Mononuclear cell (primary cell): ENCODE measurements at regions not wholly inside any gene's neighbourhood (a gene's known extent, or its start where the extent isn't known, plus 50 kb on each side); places are given as distances from the start of the nearest gene placed in this dataset.
"Not testable (repeated sequence)": the region's sequence is repeated elsewhere in the genome, so short reads cannot be mapped to it uniquely, and the experiment has no call there.

ENCODE experiments used
- H3K27me3 ChIP-seq: 2 replicates; pipeline ENCODE4 v1.6.0; 2011; ENCODE audit warnings: low read length, control low read depth; ENCODE audit not compliant: insufficient read depth
- H3K4me1 ChIP-seq: 2 replicates; pipeline ENCODE4 v1.5.1; 2011; ENCODE audit warnings: mild to moderate bottlenecking, low read length, control low read depth; ENCODE audit not compliant: insufficient read depth
- H3K4me3 ChIP-seq: 2 replicates; pipeline ENCODE4 v1.5.1; 2011; ENCODE audit warnings: mild to moderate bottlenecking, low read length, moderate library complexity
- H3K9me3 ChIP-seq: 2 replicates; pipeline ENCODE4 v1.5.1; 2011; ENCODE audit warnings: low read depth, mild to moderate bottlenecking, control low read depth, low read length

GRCh38 chr12:65744236-65744840, 79.9 kb upstream of the HMGA2 start:
- H3K9me3 ChIP-seq, H3K4me3 ChIP-seq: not testable (repeated sequence)
- Histone ChIP-seq H3K4me1 (peaks cover 11% of the 10 kb centered on the region), H3K27me3 (peaks cover 27% of the 10 kb centered on the region)

- Histone ChIP-seq H3K27me3 (peaks cover 21% of the 10 kb centered on the region), H3K4me1 (no peaks in the 10 kb centered on the region), H3K9me3 (no peaks in the 10 kb centered on the region), H3K4me3 (no peak overlapping the region)
These were observed 76.9 kb upstream of the HMGA2 start for GRCh38 chr12:65747338-65747737.

- Histone ChIP-seq H3K9me3 (no peaks in the 10 kb centered on the region), H3K27me3 (peaks cover 12% of the 10 kb centered on the region), H3K4me1 (no peaks in the 10 kb centered on the region), H3K4me3 (no peak overlapping the region)
These were observed 76.0 kb upstream of the HMGA2 start for GRCh38 chr12:65748332-65748731.

GRCh38 chr12:65754290-65754689, 70.0 kb upstream of the HMGA2 start:
- H3K27me3 ChIP-seq, result no peaks in the 10 kb centered on the region
- H3K4me1 ChIP-seq, result no peaks in the 10 kb centered on the region
- H3K9me3 ChIP-seq, result no peaks in the 10 kb centered on the region
- H3K4me3 ChIP-seq, result no peak overlapping the region

- no peaks in the 10 kb centered on the region for H3K4me1 ChIP-seq
- no peaks in the 10 kb centered on the region for H3K9me3 ChIP-seq
- H3K27me3 ChIP-seq, result no peaks in the 10 kb centered on the region
- H3K4me3 ChIP-seq, result no peak overlapping the region
These were observed 69.3 kb upstream of the HMGA2 start for GRCh38 chr12:65754744-65755595.

GRCh38 chr12:65755596-65755978, 68.7 kb upstream of the HMGA2 start:
- Histone ChIP-seq H3K9me3 (no peaks in the 10 kb centered on the region), H3K4me1 (no peaks in the 10 kb centered on the region), H3K4me3 (no peak overlapping the region), H3K27me3 (no peaks in the 10 kb centered on the region)

- Histone ChIP-seq H3K27me3 (no peaks in the 10 kb centered on the region), H3K4me3 (no peak overlapping the region), H3K4me1 (no peaks in the 10 kb centered on the region), H3K9me3 (no peaks in the 10 kb centered on the region)
These were observed 68.0 kb upstream of the HMGA2 start for GRCh38 chr12:65756267-65756666.

GRCh38 chr12:65756956-65757511, 67.2 kb upstream of the HMGA2 start:
- no peaks in the 10 kb centered on the region for H3K9me3 ChIP-seq
- H3K4me1 ChIP-seq, result no peaks in the 10 kb centered on the region
- no peak overlapping the region for H3K4me3 ChIP-seq
- no peaks in the 10 kb centered on the region for H3K27me3 ChIP-seq

- Histone ChIP-seq H3K27me3 (no peaks in the 10 kb centered on the region), H3K9me3 (no peaks in the 10 kb centered on the region), H3K4me3 (no peak overlapping the region), H3K4me1 (no peaks in the 10 kb centered on the region)
These were observed 65.9 kb upstream of the HMGA2 start for GRCh38 chr12:65758401-65758800.

GRCh38 chr12:65759735-65760134, 64.5 kb upstream of the HMGA2 start:
- H3K4me1 ChIP-seq, result no peaks in the 10 kb centered on the region
- H3K9me3 ChIP-seq, result no peaks in the 10 kb centered on the region
- no peaks in the 10 kb centered on the region for H3K27me3 ChIP-seq
- no peak overlapping the region for H3K4me3 ChIP-seq

- Histone ChIP-seq H3K4me1 (no peaks in the 10 kb centered on the region), H3K27me3 (no peaks in the 10 kb centered on the region), H3K9me3 (no peaks in the 10 kb centered on the region), H3K4me3 (no peak overlapping the region)
These were observed 63.0 kb upstream of the HMGA2 start for GRCh38 chr12:65761301-65761700.

GRCh38 chr12:65764325-65764724, 60.0 kb upstream of the HMGA2 start:
- no peaks in the 10 kb centered on the region for H3K27me3 ChIP-seq
- H3K4me1 ChIP-seq, result no peaks in the 10 kb centered on the region
- no peak overlapping the region for H3K4me3 ChIP-seq
- no peaks in the 10 kb centered on the region for H3K9me3 ChIP-seq

GRCh38 chr12:65765436-65765813, 58.9 kb upstream of the HMGA2 start:
- H3K4me1 ChIP-seq, result no peaks in the 10 kb centered on the region
- no peaks in the 10 kb centered on the region for H3K9me3 ChIP-seq
- no peak overlapping the region for H3K4me3 ChIP-seq
- H3K27me3 ChIP-seq, result no peaks in the 10 kb centered on the region

- no peaks in the 10 kb centered on the region for H3K9me3 ChIP-seq
- no peaks in the 10 kb centered on the region for H3K4me1 ChIP-seq
- H3K27me3 ChIP-seq, result no peaks in the 10 kb centered on the region
- no peak overlapping the region for H3K4me3 ChIP-seq
These were observed 54.4 kb upstream of the HMGA2 start for GRCh38 chr12:65769880-65770279.
